MCF 10A (cell line): ENCODE measurements at regions not wholly inside any gene's neighbourhood (a gene's known extent, or its start where the extent isn't known, plus 50 kb on each side); places are given as distances from the start of the nearest gene placed in this dataset.

ENCODE experiments used
- BruUV-seq: library from RNA; stranded (reverse); fragments of 400-500 nt; replicated peaks from 2 replicates; lab custom pipeline; 2021; lab: Mats Ljungman, UMichigan
- CTCF ChIA-PET: fragments of 300-600 bp; sonication (Branson Sonifier 250); formaldehyde crosslinking; extraction: SDS; loops from one replicate; lab custom pipeline; 2021; ENCODE audit warnings: antibody characterized with exemption, inconsistent platforms; lab: Yijun Ruan, JAX
- POLR2A ChIA-PET: fragments of 300-600, 350-650 bp; sonication (Branson Sonifier 250); formaldehyde crosslinking; extraction: SDS; loops from one replicate; lab custom pipeline; 2020; ENCODE audit warnings: antibody characterized with exemption, inconsistent platforms; lab: Yijun Ruan, JAX
- DNase-seq: peaks from one replicate; pipeline ENCODE4 v3.0.0-alpha.2; 2018; ENCODE audit not compliant: unreplicated experiment
- H3K27ac Mint-ChIP-seq: one replicate; pipeline ENCODE4 v1.8.0; 2022; ENCODE audit warnings: mild to moderate bottlenecking, low read depth, mixed read lengths; ENCODE audit not compliant: unreplicated experiment
- H3K27me3 Mint-ChIP-seq: one replicate; pipeline ENCODE4 v1.8.0; 2022; ENCODE audit warnings: mixed read lengths; ENCODE audit not compliant: insufficient read depth, unreplicated experiment
- H3K36me3 Mint-ChIP-seq: one replicate; pipeline ENCODE4 v1.8.0; 2022; ENCODE audit warnings: mild to moderate bottlenecking, moderate library complexity, mixed read lengths; ENCODE audit not compliant: insufficient read depth, unreplicated experiment
- H3K4me1 Mint-ChIP-seq: one replicate; pipeline ENCODE4 v1.8.0; 2022; ENCODE audit warnings: mixed read lengths; ENCODE audit not compliant: insufficient read depth, unreplicated experiment
- H3K4me3 Mint-ChIP-seq: one replicate; pipeline ENCODE4 v1.8.0; 2022; ENCODE audit warnings: mild to moderate bottlenecking, moderate library complexity, mixed read lengths; ENCODE audit not compliant: unreplicated experiment
- H3K9me3 Mint-ChIP-seq: one replicate; pipeline ENCODE4 v1.8.0; 2022; ENCODE audit warnings: mixed read lengths; ENCODE audit not compliant: unreplicated experiment
- CTCF ChIP-seq: fragments of 200-600 bp; IDR thresholded peaks from one replicate; pipeline ENCODE4 v1.8.0; 2022; ENCODE audit warnings: antibody characterized with exemption, mild to moderate bottlenecking; ENCODE audit not compliant: unreplicated experiment
- intact Hi-C: fragments of 100-400 bp; cut with micrococcal nuclease; formaldehyde crosslinking; loops from 2 replicates; pipeline ENCODE4 v1.14.1; 2022

DNA sequence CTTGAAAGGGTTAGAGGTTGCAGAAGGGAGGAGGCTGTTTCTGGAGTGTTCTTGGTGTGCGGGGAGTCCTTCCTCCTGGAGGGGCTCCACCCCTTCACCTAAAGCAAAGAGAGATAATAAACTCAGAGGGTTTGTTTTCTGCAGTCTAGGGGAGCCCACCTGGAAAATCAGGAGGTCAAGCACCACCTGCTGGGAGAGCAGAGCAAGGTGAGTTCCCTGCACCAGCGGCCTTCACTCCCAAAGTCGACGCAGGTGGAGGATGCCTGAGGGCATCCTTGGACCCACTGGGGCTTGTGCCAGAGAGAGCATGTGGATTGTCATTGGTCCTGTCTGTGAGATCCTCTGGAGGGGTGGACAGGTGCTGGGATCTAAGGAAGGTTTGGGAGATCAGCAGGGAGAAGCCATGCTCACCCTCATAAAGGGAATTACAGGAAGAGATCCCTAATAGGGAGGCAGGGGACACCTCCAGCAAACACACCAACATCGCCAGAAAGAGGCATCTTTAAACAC lies 116.7 kb downstream of the KCNF1 start:
- H3K27me3 Mint-ChIP-seq, result peaks cover 33% of the 10 kb centered on the region
- DNase-seq, result no peak
- H3K4me3 Mint-ChIP-seq, result no peak overlapping the region
- ChIA-PET CTCF (interaction anchor here (0.6 to 1.5 kb wide), 3 partner anchors 80 to 929 kb away, joined by 3 to 4 read pairs (median 3); no protein-coding TSS in a partner anchor), POLR2A (no interaction called here)
- H3K27ac Mint-ChIP-seq, result no peak overlapping the region
- no peaks in the 10 kb centered on the region for H3K9me3 Mint-ChIP-seq
- H3K4me1 Mint-ChIP-seq, result no peaks in the 10 kb centered on the region
- no peaks in the 10 kb centered on the region for H3K36me3 Mint-ChIP-seq
- intact Hi-C loops, result no loop called here
- no TSS peak for BruUV-seq
- peak; percentile 18 for TF ChIP-seq CTCF

DNA sequence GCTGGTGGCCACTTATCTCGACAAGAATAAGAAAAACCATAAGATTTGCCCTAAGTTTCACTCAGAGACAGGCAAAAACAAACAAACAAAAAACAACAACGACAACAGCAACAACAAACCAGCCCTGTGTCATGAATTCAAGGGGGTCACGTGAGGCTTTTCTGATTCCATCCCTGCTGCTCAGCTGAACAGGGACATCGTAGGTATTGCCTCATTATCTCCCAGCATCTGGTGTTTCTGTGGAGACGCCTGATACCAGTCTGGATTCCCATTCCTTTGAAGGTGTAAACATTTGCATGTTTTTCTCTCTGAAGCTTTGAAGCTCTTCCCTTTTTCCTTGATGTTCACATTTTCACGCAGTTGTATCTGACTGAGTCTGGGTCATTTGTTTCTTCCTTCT lies 117.4 kb downstream of the KCNF1 start:
- no TSS peak for BruUV-seq
- H3K27ac Mint-ChIP-seq, result no peak overlapping the region
- peaks cover 40% of the 10 kb centered on the region for H3K27me3 Mint-ChIP-seq
- no peak for TF ChIP-seq CTCF
- H3K4me1 Mint-ChIP-seq, result no peaks in the 10 kb centered on the region
- intact Hi-C loops, result no loop called here
- no peak overlapping the region for H3K4me3 Mint-ChIP-seq
- no peaks in the 10 kb centered on the region for H3K36me3 Mint-ChIP-seq
- no peaks in the 10 kb centered on the region for H3K9me3 Mint-ChIP-seq
- CTCF ChIA-PET, result no interaction called here
- POLR2A ChIA-PET, result interaction anchor here (1.4 kb wide), 1 partner anchor 17 kb away, joined by 3 read pairs; no protein-coding TSS in a partner anchor
- no peak for DNase-seq

- CTCF ChIA-PET, result no interaction called here
- Mint-ChIP-seq H3K27ac (no peak overlapping the region), H3K4me1 (no peaks in the 10 kb centered on the region), H3K27me3 (peaks cover 49% of the 10 kb centered on the region), H3K9me3 (no peaks in the 10 kb centered on the region), H3K36me3 (no peaks in the 10 kb centered on the region), H3K4me3 (no peak overlapping the region)
- no peak for TF ChIP-seq CTCF
- BruUV-seq, result no TSS peak
- POLR2A ChIA-PET, result interaction anchor here (1.4 kb wide), 1 partner anchor 17 kb away, joined by 3 read pairs; no protein-coding TSS in a partner anchor
- intact Hi-C loops, result loop anchor here (10.0 kb wide), 1 partner anchor 195 kb away; no protein-coding TSS in a partner anchor
- DNase-seq, result no peak
Measured at GRCh38 chr2:11030036-11030435, 118.3 kb downstream of the KCNF1 start.

DNA sequence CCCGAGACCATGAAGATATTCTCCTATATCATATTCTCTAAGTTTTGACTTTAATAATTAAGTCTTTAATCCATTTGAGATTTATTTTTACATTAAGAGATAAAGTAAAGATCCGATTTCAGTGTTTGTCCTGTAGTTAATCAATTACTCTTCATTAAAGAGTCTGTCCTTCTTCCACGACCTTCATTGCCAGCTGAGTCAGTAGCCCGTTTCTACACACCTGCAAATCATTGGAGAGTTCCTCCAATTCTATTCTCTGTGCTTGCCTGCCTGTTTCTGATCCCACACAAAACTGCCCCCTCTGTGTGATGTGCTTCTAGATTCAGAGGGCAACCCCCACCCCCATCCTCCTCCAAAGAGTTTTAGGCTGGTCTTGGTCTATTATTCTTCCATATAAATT lies 119.2 kb downstream of the KCNF1 start:
- no peaks in the 10 kb centered on the region for H3K4me1 Mint-ChIP-seq
- no TSS peak for BruUV-seq
- peaks cover 58% of the 10 kb centered on the region for H3K27me3 Mint-ChIP-seq
- no peak for TF ChIP-seq CTCF
- H3K9me3 Mint-ChIP-seq, result no peaks in the 10 kb centered on the region
- no peak for DNase-seq
- H3K27ac Mint-ChIP-seq, result no peak overlapping the region
- CTCF ChIA-PET, result interaction anchor here (0.6 to 0.7 kb wide), 2 partner anchors 139 to 1971 kb away, joined by 3 read pairs; no protein-coding TSS in a partner anchor
- intact Hi-C loops, result loop anchor here (10.0 kb wide), 1 partner anchor 196 kb away; no protein-coding TSS in a partner anchor
- no peak overlapping the region for H3K4me3 Mint-ChIP-seq
- POLR2A ChIA-PET, result interaction anchor here (0.7 kb wide), 1 partner anchor 9 kb away, joined by 3 read pairs; no protein-coding TSS in a partner anchor
- H3K36me3 Mint-ChIP-seq, result no peaks in the 10 kb centered on the region
